ENCODE measurements at regions not wholly inside any gene's neighbourhood (a gene's known extent, or its start where the extent isn't known, plus 50 kb on each side); places are given as distances from the start of the nearest gene placed in this dataset.

DNA sequence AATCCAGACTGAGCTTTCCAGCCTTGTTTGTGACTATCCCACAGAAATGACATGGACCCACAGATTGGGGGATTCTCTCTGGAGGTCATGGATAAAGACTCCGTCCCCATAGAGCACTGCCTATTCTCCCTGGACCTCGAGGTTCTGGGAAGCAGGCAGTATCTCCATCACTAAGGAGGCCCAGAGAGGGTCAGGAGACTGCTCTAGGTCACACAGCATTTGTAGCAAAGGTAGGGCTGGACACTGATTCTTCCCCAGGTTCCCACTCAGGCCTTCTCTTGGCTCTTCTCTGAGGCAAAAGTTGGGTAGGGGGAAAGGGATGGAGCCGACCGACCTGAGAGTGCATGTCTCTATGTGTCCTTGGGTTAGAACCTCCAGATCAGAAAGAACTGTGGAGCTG, 80.9 kb downstream of the PTPRS start:
- TF ChIP-seq CTCF (IDR thresholded peaks at IDR 0.05; ENCODE audit: poor library complexity, severe bottlenecking), result no peak
- TF ChIP-seq POLR2AphosphoS5 (IDR thresholded peaks at IDR 0.05), result no peak
